ENCODE measurements at regions not wholly inside any gene's neighbourhood (a gene's known extent, or its start where the extent isn't known, plus 50 kb on each side); places are given as distances from the start of the nearest gene placed in this dataset.

GRCh38 chr2:67955748-67956603 lies 106.8 kb downstream of the C1D start:
- H3K36me3 ChIP-seq (ENCODE audit: insufficient read depth): no peaks in the 10 kb centered on the region
- H3K9me2 ChIP-seq (ENCODE audit: insufficient read depth): peaks cover 4% of the 10 kb centered on the region; the same call in 1 of the 2 replicates
- Mint-ChIP-seq H3K4me3 (no peak overlapping the region), H3K4me1 (no peaks in the 10 kb centered on the region), H3K9me3 (peaks cover 4% of the 10 kb centered on the region; the same call in 1 of the 3 replicates), H3K27me3 (ENCODE audit: insufficient read depth, low read depth, poor library complexity) (peaks cover 2% of the 10 kb centered on the region), H3K27ac (no peak overlapping the region), H3K36me3 (ENCODE audit: low read depth) (no peaks in the 10 kb centered on the region)
- H3F3A ChIP-seq (replicated peaks; ENCODE audit: low read depth): no peaks in the 10 kb centered on the region
- no peaks in the 10 kb centered on the region for H3K27me3 ChIP-seq (ENCODE audit: insufficient read depth)
- H3K79me2 ChIP-seq (replicated peaks; ENCODE audit: insufficient read depth): no peaks in the 10 kb centered on the region
- ATAC-seq (no peak), DNase-seq (ENCODE audit: low spot score) (no peak)
- no peak overlapping the region for H3K27ac ChIP-seq (ENCODE audit: low read depth)
- TF ChIP-seq ZNF331 (CRISPR knock-in tag; IDR thresholded peaks at IDR 0.05; ENCODE audit: low read depth) (no peak), ETS1 (IDR thresholded peaks at IDR 0.05) (no peak), ZNF114 (CRISPR knock-in tag; IDR thresholded peaks at IDR 0.05) (no peak), ZNF462 (CRISPR knock-in tag; IDR thresholded peaks at IDR 0.05) (no peak), CTCF (conservative IDR thresholded peaks at IDR 0.05; ENCODE audit: low read depth in 2 of 2) (no peak), POLR2AphosphoS5 (IDR thresholded peaks at IDR 0.05; ENCODE audit: low read depth) (no peak), CREB1 (CRISPR knock-in tag; IDR thresholded peaks at IDR 0.05; ENCODE audit: low read depth) (no peak), REST (IDR thresholded peaks at IDR 0.05; ENCODE audit: unreplicated experiment) (no peak), EZH2 (IDR thresholded peaks at IDR 0.05; ENCODE audit: low read depth, unreplicated experiment) (no peak), NANOG (IDR thresholded peaks at IDR 0.05; ENCODE audit: borderline replicate concordance) (no peak), JUNB (IDR thresholded peaks at IDR 0.05; ENCODE audit: unreplicated experiment) (no peak)
- H4K20me1 ChIP-seq (replicated peaks; ENCODE audit: insufficient read depth): no peaks in the 10 kb centered on the region
- H3K4me2 ChIP-seq: no peak overlapping the region
- H3K4me1 ChIP-seq (ENCODE audit: insufficient read depth): no peaks in the 10 kb centered on the region
- H2AFZ ChIP-seq: no peak overlapping the region
- H3K4me3 ChIP-seq: no peak overlapping the region
